GM18517 (cell line): ENCODE measurements at regions not wholly inside any gene's neighbourhood (a gene's known extent, or its start where the extent isn't known, plus 50 kb on each side); places are given as distances from the start of the nearest gene placed in this dataset.
A peak's percentile ranks its signal among the peaks of the same experiment; 100 is the strongest.

ENCODE experiments used
- ATAC-seq: cut with Tn5 transposase; IDR thresholded peaks from one replicate; pipeline ENCODE4 v1.9.1; 2021; ENCODE audit warnings: mild to moderate bottlenecking, moderate library complexity; ENCODE audit not compliant: unreplicated experiment

DNA sequence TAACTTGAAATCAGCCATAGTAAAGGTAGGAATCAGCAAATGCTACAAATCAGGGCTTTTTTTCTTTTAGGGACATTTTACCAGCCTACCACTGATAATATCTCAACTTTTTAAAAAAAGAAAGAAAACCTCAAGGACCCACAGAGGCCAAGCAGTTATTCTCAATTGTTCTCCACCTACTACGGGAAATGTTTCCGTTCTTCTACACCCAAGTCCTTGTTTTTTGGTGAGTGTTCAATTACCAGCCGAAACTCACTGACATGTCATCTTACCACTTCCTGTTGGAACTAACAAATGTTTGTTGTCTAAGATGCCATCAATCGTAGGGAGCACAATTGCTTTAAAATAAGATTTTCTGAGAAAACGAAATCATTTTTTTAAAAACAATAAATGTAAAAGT lies 50.2 kb upstream of the CDK1 start:
- ATAC-seq = no peak

- no peak for ATAC-seq
Observed at GRCh38 chr10:60726257-60726656, 52.0 kb upstream of the CDK1 start.

- ATAC-seq = no peak
Observed at GRCh38 chr10:60722623-60723022, 55.7 kb upstream of the CDK1 start.

DNA sequence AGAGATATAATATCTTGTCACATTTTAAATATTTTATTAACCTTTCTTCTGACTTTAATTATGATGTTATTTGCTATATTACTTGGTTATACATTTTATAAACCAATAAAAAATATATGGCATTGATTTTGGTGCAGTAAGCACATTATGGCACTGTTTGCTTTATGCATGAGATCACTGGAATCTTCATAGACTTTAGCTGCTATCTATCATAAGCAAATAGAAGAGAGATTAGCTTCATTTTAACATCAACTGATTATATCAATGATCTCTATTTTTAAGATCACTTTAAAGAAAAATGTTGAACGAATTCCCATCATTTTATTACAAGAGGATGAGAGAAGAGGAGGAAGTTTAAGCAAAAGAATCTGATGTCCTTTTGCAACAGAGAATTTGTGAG lies 58.6 kb upstream of the CDK1 start:
- ATAC-seq = no peak

- no peak for ATAC-seq
Observed at GRCh38 chr10:60718886-60719285, 59.4 kb upstream of the CDK1 start.

DNA sequence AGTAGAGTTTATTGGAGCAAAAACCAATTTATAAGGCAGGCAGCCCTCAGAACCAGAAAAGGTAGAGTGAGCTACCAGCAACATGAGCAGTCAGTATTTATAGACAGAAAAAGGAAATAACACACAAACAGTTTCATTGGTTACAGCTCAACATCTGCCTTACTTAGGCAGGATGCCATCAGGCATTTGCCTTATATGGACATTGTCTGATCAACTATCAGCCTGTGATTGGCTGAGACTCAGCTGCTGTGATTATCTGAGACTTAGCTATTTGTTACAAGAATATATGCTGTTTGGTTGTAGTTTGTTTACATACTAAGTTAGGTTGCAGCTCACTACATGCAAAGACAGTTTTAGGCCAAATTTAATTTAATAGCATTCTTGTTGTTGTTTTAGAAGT lies 60.4 kb upstream of the CDK1 start:
- ATAC-seq = peak; percentile 77

GRCh38 chr10:60714233-60714632 lies 64.0 kb upstream of the CDK1 start:
- ATAC-seq = no peak

DNA sequence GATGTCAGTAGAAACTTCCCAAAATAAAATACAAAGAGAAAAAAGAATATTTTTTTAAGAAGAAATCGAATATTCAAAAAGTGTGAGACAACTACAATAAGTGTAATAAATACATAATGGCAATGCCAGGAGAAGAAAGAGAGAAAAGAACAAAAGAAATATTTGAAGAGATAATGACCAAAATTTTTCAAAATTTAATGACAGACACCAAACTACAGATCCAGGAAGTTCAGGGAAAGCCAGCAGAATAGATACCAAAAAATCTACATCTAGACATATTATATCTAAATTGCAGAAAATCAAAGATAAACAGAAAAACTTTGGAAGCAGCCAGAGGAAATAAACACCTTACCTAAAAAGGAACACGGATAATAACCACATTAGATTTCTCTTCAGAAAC lies 66.8 kb upstream of the CDK1 start:
- ATAC-seq = no peak

GRCh38 chr10:60710041-60710440 lies 68.2 kb upstream of the CDK1 start:
- no peak for ATAC-seq

DNA sequence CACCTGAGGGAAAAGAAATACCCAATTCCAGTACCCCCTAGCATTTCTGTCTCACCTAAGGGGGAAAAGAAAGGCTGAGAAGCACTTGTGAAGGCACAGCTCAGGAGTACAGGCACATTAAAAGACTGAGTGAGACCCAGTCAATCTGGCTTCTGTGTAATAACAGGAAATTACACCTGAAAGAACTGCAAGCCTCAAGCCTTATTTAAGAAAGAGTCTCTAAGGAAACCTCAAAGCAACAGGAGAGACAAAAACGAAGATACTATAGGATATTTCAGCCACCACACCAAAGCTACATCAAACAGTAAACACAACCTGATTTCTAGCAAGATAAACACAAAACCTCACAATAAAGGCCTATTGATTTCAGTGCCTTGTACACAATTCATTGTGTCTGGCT lies 69.6 kb upstream of the CDK1 start:
- ATAC-seq = no peak

- ATAC-seq = no peak
Observed at GRCh38 chr10:60707841-60708240, 70.4 kb upstream of the CDK1 start.

- no peak for ATAC-seq
Observed at GRCh38 chr10:60706146-60706545, 72.1 kb upstream of the CDK1 start.

GRCh38 chr10:60705376-60705775 lies 72.9 kb upstream of the CDK1 start:
- ATAC-seq = no peak

DNA sequence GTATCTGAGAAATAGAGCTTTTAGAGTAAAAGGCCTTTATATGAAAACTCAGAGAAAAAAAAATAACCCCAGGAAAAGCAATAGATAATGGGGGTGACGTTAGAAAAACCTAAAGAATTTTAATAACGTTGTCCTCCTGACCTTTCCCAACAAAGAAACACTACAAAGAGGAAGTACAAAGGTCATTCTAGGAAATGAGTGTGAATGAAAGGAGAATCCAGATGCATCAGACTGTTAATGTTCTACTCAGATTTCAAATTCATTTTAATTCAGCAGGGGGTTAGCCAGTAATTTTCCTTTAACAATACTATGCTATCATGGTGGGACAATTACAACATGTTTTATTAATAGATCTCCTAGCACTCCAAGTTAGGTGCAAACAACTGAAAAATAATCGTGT lies 73.8 kb upstream of the CDK1 start:
- no peak for ATAC-seq

- ATAC-seq = no peak
Observed at GRCh38 chr10:60703266-60704041, 74.8 kb upstream of the CDK1 start.

DNA sequence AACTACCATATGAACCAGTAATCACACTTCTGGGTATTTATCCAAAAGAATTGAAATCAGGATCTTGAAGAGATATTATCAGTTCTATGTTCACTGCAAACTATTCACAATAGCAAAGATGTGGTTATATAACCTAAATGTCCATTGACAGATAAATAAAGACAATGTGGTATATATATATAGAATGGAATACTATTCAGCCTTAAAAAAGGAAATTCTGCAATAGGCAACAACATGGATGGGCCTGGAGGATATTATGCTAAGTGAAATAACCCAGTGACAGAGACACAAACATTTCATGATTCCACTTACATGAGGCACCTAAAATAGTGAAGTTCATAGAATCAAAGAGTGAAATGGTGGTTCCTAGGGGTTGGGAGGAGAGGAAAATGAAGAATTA lies 90.6 kb upstream of the CDK1 start:
- no peak for ATAC-seq

- ATAC-seq = no peak
Observed at GRCh38 chr10:60684091-60684490, 94.2 kb upstream of the CDK1 start.

DNA sequence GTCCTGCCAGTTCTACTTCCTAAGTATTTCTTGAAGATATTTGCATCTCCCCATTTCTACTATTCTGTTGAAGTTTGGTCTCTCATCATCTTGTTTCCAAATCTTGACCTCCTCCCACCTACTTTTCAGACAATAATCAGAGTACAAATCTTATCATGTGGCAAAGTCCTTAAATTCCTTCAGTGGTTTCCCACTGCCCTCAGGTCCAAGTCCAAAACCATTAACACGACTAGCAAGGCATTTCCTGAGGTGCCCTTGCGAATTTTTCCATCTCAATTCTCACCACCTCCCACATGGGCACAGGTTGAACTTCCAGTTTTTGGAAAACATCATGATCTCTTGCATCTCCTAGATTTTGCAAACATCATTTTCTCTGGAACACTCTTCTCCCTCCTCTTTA lies 97.2 kb upstream of the CDK1 start:
- ATAC-seq = no peak

GRCh38 chr10:60679388-60679990 lies 98.8 kb upstream of the CDK1 start:
- no peak for ATAC-seq

- no peak for ATAC-seq
Observed at GRCh38 chr10:60678978-60679377, 99.3 kb upstream of the CDK1 start.

DNA sequence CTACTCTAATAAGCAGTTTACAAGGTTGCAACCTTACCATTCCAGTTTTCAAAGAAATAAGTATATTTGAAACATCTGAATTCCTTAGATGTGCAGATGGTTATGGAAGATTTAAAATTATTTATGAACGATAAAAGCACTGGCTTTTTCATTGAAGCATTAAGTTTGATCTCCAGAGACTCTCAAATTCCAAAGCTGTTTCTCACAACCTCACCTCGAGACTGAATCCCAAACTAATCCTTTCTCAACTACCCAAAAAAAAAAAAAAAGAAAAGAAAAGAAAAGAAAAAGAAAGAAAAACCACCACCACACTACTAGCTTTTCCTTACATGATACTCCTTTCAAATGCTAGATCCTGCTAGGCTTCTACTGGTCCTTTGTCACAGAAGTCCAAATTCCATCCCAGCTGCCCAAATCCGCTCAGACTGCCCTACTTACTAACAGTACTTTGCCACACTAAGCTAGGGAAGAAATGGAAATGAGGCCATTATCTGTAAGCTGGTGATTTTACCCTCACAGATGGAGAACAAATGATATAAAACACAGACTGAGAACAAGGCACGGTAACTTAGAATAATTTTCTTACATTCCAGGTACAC lies 100.6 kb upstream of the CDK1 start:
- ATAC-seq = no peak

GRCh38 chr10:60675236-60675635 lies 103.0 kb upstream of the CDK1 start:
- ATAC-seq = no peak
